Cardiac fibroblast (primary cell): ENCODE measurements at regions not wholly inside any gene's neighbourhood (a gene's known extent, or its start where the extent isn't known, plus 50 kb on each side); places are given as distances from the start of the nearest gene placed in this dataset.

Source experiments
- DNase-seq, 2 donors: peaks; one replicate each; pipeline versions ENCODE4 v3.0.0 to v3.0.0-alpha.2; 2010; ENCODE audit warnings: low read depth in 2 of 2
- H3K4me3 ChIP-seq, 2 donors: replicated peaks in 1 of 2; 1 replicate in 1 of 2; 2 replicates in 1 of 2; pipeline ENCODE4 v1.5.1; 2011; ENCODE audit warnings: low read depth in 2 of 2, low read length in 2 of 2, mild to moderate bottlenecking in 2 of 2, moderate library complexity in 1 of 2
- TF ChIP-seq, protein P1 (sequence below): IDR thresholded peaks from one replicate; pipeline ENCODE4 v1.5.1; 2011; ENCODE audit warnings: low read depth, mild to moderate bottlenecking, low read length, inconsistent platforms

DNA sequence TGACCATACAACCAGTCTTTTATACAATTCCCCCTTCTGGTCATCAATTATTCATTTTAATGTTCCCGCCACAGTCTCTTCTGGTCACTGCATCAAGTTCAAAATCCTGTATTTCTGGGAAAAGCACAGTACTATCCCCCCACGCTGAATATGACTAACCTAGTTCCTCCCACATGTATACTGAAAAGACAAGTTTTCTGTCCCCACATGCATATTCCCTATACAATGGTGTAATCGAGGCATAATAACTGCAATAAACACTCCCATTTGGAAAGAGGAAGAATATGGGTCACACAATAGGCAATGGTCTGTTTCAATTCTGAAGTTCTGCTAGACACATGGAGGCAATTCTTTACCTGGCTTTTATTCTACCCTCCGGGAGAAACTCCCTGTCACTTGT lies 344.9 kb downstream of the EFNA5 start:
- DNase-seq, result no peak
- no peak overlapping the region for H3K4me3 ChIP-seq
- TF ChIP-seq, protein P1, sequence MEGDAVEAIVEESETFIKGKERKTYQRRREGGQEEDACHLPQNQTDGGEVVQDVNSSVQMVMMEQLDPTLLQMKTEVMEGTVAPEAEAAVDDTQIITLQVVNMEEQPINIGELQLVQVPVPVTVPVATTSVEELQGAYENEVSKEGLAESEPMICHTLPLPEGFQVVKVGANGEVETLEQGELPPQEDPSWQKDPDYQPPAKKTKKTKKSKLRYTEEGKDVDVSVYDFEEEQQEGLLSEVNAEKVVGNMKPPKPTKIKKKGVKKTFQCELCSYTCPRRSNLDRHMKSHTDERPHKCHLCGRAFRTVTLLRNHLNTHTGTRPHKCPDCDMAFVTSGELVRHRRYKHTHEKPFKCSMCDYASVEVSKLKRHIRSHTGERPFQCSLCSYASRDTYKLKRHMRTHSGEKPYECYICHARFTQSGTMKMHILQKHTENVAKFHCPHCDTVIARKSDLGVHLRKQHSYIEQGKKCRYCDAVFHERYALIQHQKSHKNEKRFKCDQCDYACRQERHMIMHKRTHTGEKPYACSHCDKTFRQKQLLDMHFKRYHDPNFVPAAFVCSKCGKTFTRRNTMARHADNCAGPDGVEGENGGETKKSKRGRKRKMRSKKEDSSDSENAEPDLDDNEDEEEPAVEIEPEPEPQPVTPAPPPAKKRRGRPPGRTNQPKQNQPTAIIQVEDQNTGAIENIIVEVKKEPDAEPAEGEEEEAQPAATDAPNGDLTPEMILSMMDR, result no peak

DNA sequence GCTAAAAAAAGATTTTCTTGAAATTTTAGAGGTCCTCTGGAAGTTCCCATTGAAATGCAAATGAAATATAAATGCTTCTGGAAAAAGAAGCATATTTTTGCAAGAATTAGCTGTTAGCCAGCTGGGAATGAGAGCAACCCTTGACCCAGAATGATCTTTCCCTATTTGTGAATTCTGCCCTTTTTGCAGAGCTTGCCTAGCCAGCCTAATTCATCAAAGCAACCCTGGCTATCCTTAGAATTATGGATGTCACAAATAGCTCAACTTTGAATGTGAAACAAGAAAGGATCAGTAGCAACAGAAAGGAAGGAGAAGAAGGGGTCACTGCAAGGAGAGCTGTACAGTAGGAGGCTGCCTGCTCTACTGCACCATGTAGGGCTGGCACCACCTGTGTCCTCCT lies 345.9 kb downstream of the EFNA5 start:
- TF ChIP-seq, protein P1, result no peak
- no peak for DNase-seq
- no peak overlapping the region for H3K4me3 ChIP-seq

DNA sequence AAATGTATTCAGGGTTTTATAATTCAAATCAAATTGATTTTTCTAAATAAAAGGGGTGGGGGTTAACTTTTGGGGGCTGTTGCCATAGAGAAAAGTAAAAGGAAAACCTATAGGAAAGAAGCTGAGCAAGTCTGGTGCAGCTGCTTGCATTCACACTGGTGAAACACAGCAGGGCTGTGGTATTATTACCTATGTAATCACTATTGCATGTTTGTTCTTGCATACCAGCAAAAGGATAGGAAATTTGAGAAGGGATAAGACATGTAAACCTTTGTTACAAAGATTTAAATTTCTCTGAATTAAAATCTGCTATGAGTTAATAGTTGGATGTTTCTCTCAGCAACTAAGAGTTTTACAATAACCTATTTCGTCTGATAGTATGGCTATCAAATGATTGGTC lies 346.7 kb downstream of the EFNA5 start:
- TF ChIP-seq, protein P1, result no peak
- DNase-seq, result no peak
- no peak overlapping the region for H3K4me3 ChIP-seq

DNA sequence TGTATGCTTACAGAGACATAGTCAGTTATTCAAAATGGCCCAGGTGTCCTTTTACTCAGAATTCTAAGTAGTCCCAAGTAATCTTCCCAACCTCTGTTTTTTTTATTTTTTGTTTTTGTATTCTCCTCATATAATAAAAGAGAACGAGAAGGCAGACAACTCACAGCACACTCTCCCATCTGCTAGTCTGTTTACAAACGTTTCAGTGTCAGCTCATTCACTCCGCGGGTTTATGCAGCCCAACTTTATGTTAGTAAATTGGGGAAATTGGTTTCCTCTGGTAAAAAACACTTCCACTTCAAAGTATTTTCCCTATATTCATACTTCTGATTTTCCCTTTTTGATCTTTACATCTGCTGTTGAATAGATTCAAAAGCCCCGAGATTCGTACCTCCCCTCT lies 347.2 kb downstream of the EFNA5 start:
- DNase-seq, result no peak
- H3K4me3 ChIP-seq, result no peak overlapping the region
- TF ChIP-seq, protein P1, result no peak

DNA sequence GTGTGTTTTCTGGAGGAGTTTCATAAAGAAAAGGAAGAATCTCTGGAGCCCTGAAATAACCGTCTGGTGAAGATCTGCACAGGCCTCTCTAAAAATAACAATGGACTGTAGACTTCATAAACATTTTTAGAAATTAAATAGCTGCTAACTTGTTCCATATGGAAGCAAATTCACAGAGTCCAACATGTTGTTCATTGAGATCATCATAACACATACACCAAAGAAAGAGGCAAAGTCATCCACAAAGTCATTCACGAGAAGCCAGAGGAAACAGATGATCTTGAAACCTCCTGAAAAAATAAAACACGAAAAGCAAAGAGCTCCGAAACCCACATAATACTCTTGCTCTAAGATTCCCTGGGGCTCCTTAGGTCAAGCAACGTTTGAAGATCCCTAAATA lies 347.8 kb downstream of the EFNA5 start:
- TF ChIP-seq, protein P1, result no peak
- DNase-seq, result no peak
- no peak overlapping the region for H3K4me3 ChIP-seq

DNA sequence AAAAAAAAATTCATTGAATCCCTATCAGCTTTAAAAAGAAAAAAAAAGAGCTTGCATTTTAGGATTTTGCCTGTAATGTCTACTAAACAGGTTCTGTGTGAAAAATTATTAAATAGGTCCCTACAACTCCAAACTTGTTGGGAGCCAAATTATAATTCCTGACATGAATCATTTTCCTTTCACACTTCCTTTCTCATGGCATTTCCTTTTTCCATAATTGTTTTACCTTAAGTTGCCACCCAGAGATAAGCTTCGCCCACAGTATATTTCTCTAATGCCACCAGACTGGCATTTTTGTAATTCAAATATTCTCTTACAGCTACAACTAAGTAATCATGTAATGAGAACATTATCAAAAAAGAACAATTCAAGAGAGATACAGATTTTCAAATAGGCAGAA lies 348.8 kb downstream of the EFNA5 start:
- no peak overlapping the region for H3K4me3 ChIP-seq
- TF ChIP-seq, protein P1, result no peak
- no peak for DNase-seq

DNA sequence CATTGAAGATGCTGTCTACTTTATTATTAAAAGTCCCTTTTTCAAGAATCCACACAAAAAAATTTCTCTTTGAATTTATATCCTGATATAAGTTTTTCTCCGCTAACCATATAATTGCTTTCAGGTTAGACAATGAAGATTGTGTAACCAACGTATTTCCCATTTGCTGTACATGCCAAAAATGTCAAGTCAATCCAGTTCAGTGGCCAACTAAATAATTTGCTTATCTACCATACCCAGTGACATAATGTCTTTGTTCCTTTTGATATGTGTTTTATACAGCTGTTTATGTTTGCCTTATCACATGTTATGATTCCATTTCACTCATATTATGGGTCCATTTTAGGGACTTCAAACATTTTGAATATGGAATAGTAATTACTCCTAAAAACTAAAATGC lies 349.9 kb downstream of the EFNA5 start:
- TF ChIP-seq, protein P1, result no peak
- DNase-seq, result peak; percentile 7 to 53
- H3K4me3 ChIP-seq, result no peak overlapping the region
